Activated naive CD8-positive, alpha-beta T cell (primary cell): ENCODE measurements at regions not wholly inside any gene's neighbourhood (a gene's known extent, or its start where the extent isn't known, plus 50 kb on each side); places are given as distances from the start of the nearest gene placed in this dataset.
A peak's percentile ranks its signal among the peaks of the same experiment; 100 is the strongest.
"Not testable (repeated sequence)": the region's sequence is repeated elsewhere in the genome, so short reads cannot be mapped to it uniquely, and the experiment has no call there.

Source experiments
- H3K27ac Mint-ChIP-seq: one replicate; pipeline ENCODE4 v1.8.0; 2021; ENCODE audit warnings: mixed read lengths
- H3K27me3 Mint-ChIP-seq: one replicate; pipeline ENCODE4 v1.8.0; 2021; ENCODE audit warnings: mixed read lengths
- H3K36me3 Mint-ChIP-seq: one replicate; pipeline ENCODE4 v1.8.0; 2021; ENCODE audit warnings: mixed read lengths
- H3K4me1 Mint-ChIP-seq: one replicate; pipeline ENCODE4 v1.8.0; 2021; ENCODE audit warnings: low read depth, mixed read lengths
- H3K4me3 Mint-ChIP-seq: one replicate; pipeline ENCODE4 v1.8.0; 2021; ENCODE audit warnings: mild to moderate bottlenecking, mixed read lengths
- H3K9me3 Mint-ChIP-seq: one replicate; pipeline ENCODE4 v1.8.0; 2021; ENCODE audit warnings: low read depth, mixed read lengths

DNA sequence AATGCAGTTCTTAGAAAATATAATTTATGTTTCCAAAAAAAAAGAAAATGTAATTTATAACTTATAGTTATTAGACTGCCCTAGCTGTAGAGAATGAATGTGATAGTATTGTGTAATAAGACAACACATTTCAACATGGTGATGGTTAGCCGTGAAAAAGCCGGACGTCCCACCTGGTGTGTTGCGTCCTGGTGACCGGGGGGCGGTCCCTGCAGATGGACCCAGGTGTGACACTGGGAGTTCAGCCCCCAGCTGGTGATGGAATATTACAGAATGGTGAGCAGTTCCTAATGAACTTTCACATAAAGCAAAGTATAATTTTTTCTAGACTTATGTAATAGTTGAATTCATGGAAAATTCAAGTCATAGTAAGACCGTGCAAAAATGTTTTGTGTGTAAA is 132.8 kb downstream of the LAT start:
- Mint-ChIP-seq H3K4me3 (peak overlapping the region; percentile 13), H3K4me1 (peaks cover 31% of the 10 kb centered on the region), H3K27me3 (no peaks in the 10 kb centered on the region), H3K9me3 (no peaks in the 10 kb centered on the region), H3K27ac (no peak overlapping the region), H3K36me3 (peaks cover 8% of the 10 kb centered on the region)

DNA sequence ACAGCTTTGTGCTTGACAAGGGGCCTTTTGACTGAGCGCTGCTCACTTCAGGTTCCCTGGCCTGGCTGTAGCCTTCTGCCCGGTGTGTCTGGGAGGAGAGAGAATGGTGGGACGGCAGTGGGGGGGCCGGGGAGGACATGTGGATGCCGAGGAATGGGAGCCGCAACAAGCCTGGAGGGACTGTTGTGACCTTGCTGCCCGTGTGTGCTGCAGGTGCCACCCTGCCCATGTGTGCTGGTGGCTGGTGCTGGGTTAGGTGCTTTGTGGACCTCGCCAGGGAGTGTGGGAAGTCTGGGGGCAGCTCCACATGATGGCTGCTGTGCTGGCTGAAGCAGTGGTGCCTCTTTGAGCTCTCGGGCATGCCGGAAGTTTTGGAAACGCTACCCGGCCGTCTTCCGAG is 132.1 kb downstream of the LAT start:
- Mint-ChIP-seq H3K27me3 (no peaks in the 10 kb centered on the region), H3K9me3 (no peaks in the 10 kb centered on the region), H3K4me1 (peaks cover 34% of the 10 kb centered on the region), H3K36me3 (peaks cover 7% of the 10 kb centered on the region), H3K4me3 (no peak overlapping the region), H3K27ac (no peak overlapping the region)

DNA sequence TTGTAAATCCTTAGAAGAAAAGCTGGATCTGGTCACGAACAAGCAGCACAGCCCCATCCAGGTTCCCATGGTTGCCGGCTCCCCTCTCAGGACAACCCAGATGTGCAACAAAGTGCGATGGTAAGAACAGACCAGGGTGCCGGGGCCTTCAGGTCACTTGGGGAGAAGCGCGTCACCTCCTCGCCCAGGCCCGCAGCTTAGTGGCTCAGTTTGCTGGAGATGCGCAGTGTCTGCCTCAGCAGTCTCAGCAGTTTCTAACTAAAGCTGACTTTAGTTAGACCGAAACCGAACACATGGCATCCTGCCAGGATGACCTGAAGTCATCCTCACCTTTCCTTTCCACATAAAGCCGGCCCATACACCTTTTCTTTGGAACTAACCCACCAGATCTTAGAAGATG is 131.4 kb downstream of the LAT start:
- H3K27ac Mint-ChIP-seq: peak overlapping the region; percentile 69
- not testable (repeated sequence) for H3K9me3 Mint-ChIP-seq, H3K36me3 Mint-ChIP-seq, H3K27me3 Mint-ChIP-seq
- H3K4me1 Mint-ChIP-seq: peaks cover 36% of the 10 kb centered on the region
- peak overlapping the region; percentile 6 for H3K4me3 Mint-ChIP-seq

DNA sequence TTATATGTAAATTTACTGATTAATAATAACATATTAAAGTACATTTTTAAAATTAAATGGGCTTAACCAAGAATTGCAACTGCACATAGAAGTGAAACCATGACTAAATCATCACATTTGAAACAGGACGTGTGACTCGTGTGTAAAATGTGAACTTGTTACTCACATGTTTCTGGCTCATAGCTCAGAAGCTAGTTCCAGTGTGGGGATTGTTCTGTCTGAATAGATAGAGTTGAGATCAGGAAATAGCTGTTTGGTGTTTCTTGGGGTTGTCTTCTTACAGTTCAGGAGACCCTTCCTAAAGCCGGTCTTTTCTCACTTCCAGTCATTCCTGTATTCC is 130.9 kb downstream of the LAT start:
- H3K4me3 Mint-ChIP-seq: peak overlapping the region; percentile 2
- not testable (repeated sequence) for H3K27me3 Mint-ChIP-seq, H3K36me3 Mint-ChIP-seq, H3K9me3 Mint-ChIP-seq
- peak overlapping the region; percentile 69 for H3K27ac Mint-ChIP-seq
- peaks cover 36% of the 10 kb centered on the region for H3K4me1 Mint-ChIP-seq

DNA sequence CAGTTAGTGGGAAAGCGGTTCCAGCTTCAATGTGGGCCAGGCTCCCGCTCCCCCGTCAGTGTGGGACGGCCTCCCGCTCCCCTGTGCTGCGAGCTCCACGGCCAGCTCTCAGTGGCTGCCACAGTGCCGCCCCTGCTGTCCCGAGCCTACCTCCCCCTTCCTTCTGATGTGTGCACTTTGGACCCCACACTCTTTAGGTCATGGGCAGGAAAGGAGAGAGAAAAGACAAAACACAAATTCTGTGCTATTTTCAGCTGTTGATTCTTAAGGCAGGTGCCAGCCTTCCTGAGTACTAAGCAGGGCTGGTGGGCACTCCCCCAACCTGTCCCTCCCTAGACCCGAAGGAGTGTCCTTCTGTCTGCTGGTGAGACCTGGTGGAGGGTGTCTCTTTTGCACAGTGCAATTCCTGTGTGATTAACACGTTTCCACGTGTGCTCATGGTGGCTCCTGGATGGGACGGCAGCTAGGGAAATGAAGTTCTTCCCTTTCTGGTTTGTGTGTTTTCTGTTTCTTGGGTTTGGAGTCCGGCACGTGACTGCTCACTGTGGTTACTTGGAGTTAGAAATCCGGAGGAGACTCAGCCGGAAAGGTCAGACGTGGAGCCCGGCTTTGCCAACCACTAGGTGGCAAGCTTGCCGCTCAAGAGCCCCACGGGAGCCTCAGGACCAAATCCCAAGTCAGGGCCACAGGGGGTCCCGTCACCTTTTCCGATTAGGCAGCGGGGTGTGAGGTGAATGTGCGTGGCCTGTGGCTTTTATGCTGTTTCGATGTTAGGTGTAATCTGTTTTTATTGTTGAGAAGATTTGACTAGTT is 130.3 kb downstream of the LAT start:
- not testable (repeated sequence) for H3K36me3 Mint-ChIP-seq, H3K9me3 Mint-ChIP-seq, H3K27me3 Mint-ChIP-seq
- peak overlapping the region; percentile 43 for H3K4me3 Mint-ChIP-seq
- H3K27ac Mint-ChIP-seq: peak overlapping the region; percentile 81
- H3K4me1 Mint-ChIP-seq: peaks cover 36% of the 10 kb centered on the region

DNA sequence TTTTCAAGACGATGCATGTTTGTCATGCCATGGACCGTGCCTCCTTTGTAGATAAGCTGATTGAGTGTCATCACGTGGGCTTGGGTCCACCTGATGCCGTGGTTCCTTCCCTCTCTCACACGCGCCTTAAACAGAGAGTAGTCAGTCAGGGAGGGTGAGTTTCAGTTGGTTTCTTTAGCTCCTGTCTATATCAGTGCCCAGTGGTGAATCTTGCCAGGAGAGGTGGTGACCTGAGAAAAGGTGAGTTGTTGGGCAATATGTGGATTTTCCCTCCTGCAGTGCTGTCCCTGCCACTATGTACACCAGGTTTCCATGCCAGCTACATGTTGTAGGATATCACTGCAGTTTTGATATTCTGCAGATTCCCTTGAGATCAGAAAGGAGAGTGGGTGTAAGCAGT is 129.7 kb downstream of the LAT start:
- H3K9me3 Mint-ChIP-seq: no peaks in the 10 kb centered on the region
- H3K27ac Mint-ChIP-seq: no peak overlapping the region
- peaks cover 5% of the 10 kb centered on the region for H3K36me3 Mint-ChIP-seq
- H3K27me3 Mint-ChIP-seq: no peaks in the 10 kb centered on the region
- H3K4me3 Mint-ChIP-seq: peak overlapping the region; percentile 27
- H3K4me1 Mint-ChIP-seq: peaks cover 36% of the 10 kb centered on the region

DNA sequence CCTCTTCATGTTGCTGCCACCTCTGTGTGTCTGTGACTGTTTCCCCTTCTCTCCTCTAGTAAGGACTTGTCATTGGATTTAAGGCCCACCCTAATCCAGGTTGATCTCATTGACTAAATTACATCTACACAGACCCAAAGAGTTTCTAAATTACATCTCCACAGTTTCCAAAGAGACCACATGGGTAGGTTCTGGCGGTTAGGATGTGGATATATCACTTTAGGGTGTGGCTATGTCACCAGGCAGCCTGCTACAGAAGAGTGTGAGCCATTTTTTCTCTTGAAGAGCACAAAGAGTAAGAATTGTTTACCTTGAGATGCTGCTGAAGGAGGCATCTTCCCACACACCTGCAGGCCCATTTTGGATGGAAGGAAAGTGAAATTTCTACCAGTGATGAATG is 128.6 kb downstream of the LAT start:
- not testable (repeated sequence) for H3K9me3 Mint-ChIP-seq
- H3K4me1 Mint-ChIP-seq: peaks cover 33% of the 10 kb centered on the region

DNA sequence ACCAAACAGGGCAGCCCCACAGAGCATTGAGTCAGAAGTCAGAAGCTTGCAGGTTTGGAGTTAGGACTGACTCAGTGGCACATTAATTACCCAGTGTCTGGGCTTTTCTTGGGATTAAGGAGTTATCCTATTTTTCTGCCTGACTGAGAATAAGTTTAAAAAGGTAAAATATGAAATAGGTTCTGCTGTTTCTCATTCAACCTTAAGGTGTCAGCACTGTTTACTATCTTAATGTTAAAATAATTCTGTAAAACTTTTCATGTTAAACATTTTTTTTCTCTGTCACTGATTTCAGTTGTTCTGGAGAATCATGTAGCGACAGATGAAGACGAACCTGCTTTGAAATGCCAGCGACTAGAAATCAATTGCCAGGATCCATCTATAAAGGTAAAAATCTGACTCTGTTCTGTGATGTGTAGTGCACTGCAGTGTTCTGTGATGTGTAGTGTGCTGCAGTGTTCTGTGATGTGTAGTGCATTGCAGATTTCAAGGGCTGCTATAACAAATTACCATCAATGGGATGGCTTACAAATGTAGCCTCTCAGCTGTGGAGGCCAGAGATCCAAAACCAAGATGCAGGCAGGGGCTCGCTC is 128.0 kb downstream of the LAT start:
- H3K4me3 Mint-ChIP-seq: no peak overlapping the region
- no peaks in the 10 kb centered on the region for H3K9me3 Mint-ChIP-seq
- H3K4me1 Mint-ChIP-seq: peaks cover 27% of the 10 kb centered on the region
- H3K36me3 Mint-ChIP-seq: peaks cover 5% of the 10 kb centered on the region
- no peak overlapping the region for H3K27ac Mint-ChIP-seq
- H3K27me3 Mint-ChIP-seq: no peaks in the 10 kb centered on the region

More for the DNA sequence above, 128.6 kb downstream of the LAT start:
- not testable (repeated sequence) for H3K36me3 Mint-ChIP-seq, H3K4me3 Mint-ChIP-seq, H3K27me3 Mint-ChIP-seq
- H3K27ac Mint-ChIP-seq: peak overlapping the region; percentile 34

DNA sequence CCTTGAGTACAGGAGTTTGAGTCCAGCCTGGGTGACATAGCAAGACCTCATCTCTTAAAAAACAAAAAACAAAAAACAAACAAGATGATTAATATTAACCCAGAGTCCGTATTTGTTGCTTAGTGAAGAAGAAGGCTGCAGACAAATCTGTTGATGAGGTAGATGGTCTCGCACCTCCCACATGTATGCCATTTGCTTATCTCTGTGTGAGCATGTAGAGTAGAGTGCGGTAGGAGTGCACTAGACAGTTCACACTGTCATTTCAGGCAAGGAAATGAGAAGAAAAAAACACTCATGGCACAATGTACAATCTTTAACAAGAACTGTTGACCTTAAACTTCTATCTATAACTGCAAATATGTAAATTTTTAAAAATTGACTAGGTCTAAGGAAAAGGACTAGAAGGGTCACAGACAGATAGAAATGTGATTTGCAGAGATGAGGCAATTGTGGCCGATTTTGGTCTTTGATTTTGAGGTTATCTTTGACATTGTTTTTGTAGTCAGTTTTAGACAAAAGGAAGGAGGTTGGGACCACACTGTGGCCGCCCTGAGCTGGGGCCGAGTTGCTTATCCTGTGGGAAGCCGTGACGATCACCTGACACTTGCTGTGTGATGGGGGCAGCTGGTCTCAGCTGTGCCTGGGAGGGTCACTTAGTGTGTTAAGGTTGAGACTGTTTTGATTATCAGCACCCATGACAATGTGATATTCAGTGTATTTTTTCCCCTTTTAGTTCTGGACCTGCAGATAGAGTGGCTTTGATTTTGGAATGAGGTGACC is 127.2 kb downstream of the LAT start:
- Mint-ChIP-seq H3K27ac (peak overlapping the region; percentile 52), H3K4me1 (peaks cover 24% of the 10 kb centered on the region)
- H3K4me3 Mint-ChIP-seq, H3K36me3 Mint-ChIP-seq, H3K9me3 Mint-ChIP-seq, H3K27me3 Mint-ChIP-seq: not testable (repeated sequence)

DNA sequence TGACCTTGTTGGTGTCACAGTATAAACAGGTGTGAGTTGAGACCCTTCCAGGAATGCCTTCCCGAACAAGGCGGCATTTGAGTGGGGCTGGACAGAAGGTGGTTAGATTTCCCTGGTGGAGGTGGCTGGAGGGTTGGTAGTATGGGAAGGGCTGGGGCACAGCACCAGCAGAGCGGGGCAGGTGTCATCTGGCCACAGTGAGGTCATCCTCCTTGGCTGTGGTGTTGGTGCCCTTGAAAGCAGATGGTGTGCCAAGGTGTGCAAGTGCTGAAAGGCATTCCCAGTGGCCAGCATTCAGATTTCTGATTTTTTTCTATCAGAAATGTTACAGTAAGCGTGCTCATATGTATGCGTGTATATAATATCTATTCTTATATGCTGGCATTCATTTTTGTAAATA is 126.6 kb downstream of the LAT start:
- Mint-ChIP-seq H3K9me3 (no peaks in the 10 kb centered on the region), H3K36me3 (peaks cover 4% of the 10 kb centered on the region), H3K27me3 (no peaks in the 10 kb centered on the region), H3K4me1 (peaks cover 20% of the 10 kb centered on the region), H3K4me3 (no peak overlapping the region), H3K27ac (no peak overlapping the region)

DNA sequence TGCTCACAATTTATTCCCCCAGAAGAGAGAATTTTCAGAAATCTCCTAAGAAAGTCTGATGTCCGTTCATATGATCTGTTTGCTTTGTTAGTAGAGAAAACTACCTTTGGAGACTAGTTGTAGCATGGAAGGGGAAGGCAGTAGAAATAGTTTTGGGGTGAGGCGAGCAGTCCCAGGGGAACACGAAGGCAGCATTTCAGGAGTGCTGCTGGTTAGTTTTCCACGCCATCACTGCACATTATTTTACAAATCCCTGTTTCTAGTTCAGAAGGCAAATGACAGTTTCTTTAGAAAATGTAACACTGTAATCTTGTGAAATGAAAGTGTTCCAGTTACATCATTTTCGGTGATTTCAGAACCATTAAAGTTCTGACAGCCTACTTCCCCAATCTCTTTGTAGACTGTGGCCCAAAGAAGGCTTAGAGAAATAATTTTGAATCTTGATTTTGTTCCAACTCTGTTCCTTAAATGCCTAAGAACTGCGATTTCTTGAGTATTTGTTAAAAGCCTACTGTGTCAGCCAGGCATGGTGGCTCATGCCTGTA is 123.8 kb downstream of the LAT start:
- H3K4me1 Mint-ChIP-seq, H3K27me3 Mint-ChIP-seq, H3K36me3 Mint-ChIP-seq, H3K4me3 Mint-ChIP-seq, H3K9me3 Mint-ChIP-seq, H3K27ac Mint-ChIP-seq: not testable (repeated sequence)

DNA sequence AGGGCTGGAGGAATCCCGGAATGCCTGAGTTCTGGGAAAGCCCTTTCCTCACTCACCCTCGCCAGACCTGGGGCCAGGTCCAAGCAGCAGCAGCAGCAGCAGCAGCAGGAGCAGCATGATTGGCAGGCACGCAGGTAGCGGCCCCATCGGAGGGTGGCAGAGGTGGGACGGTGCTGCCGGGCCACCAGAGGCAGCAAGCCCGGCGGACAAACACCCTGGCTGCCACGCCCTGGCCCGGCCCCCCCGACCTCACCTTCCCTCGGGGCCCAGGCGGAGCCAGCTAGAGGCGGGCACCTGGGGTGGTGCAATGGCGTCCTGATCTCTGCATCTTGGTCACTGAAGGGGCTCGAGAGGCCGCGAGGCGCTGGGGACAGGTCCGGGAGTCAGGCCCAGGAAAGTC is 122.4 kb downstream of the LAT start:
- Mint-ChIP-seq H3K27me3 (no peaks in the 10 kb centered on the region), H3K4me3 (no peak overlapping the region), H3K36me3 (peaks cover 3% of the 10 kb centered on the region), H3K27ac (no peak overlapping the region), H3K4me1 (peaks cover 6% of the 10 kb centered on the region), H3K9me3 (no peaks in the 10 kb centered on the region)

DNA sequence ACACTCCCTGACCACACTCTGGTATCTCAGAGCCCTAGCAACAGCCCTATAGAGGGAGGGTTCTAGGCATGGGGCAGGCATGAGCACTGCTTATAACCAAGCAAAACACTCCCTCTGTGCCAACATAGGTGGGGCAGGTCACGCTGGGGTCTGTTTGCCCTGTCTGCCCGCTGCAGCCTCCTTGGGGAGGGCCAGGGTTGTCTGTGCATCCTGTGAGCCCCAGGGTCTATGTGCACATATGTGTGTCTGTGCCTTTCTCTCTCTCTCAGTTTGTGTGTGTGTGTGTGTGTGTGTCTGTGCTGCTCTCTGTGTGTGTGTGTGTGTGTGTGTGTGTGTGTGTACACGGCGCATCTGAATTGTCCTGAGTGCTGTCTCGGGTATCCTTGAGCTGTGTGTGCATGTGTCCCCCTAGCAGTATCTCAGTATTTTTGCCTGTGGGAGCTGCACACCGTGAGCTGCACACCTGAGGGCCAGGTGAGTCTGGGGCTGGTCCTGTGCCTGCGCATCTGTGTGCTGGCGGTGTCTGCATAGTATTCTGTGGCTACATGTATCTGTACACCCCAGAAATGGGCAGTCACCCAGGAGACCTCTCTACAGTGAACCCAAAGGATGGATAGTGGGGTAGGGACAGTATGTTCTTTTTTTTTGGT is 121.5 kb downstream of the LAT start:
- H3K36me3 Mint-ChIP-seq, H3K27ac Mint-ChIP-seq, H3K4me3 Mint-ChIP-seq, H3K27me3 Mint-ChIP-seq, H3K9me3 Mint-ChIP-seq, H3K4me1 Mint-ChIP-seq: not testable (repeated sequence)

DNA sequence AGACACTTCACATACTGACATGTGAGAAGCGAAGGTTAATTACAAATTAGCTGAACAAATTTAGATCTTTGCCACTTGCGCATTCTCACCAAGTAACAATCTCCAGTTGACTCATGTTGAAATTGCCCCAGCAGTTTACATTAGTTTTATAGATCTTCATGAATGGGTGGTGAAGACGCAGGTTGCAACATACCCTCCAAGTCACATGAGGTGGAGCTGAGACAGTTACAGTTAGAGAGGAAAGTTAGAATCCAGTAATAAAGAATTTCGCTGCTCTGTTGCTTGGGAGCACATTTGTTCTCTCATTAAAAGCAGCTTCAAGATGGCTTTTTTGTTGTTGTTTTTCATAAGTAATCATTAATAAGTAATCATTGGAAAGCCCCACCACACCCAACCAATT is 119.7 kb downstream of the LAT start:
- not testable (repeated sequence) for H3K4me3 Mint-ChIP-seq, H3K4me1 Mint-ChIP-seq, H3K27ac Mint-ChIP-seq, H3K36me3 Mint-ChIP-seq, H3K9me3 Mint-ChIP-seq, H3K27me3 Mint-ChIP-seq

DNA sequence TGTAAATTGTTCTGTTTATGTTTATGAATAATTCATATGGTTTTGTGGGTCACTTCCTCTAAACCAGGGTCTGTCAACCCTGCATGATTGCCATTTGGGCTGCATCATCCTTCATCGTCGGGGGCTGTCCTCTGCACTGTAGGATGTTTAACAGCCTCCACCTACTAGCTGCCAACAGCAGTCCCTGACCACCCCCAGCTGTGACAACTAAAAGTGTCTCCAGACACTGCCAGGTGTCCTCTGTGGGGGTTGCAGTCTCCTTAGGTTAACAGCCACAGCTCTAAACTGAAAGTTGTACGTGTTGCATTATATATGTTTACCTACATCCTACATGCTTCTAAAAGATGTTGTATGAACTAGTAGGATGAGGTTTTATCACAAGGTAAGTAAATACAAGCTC is 113.1 kb downstream of the LAT start:
- H3K27me3 Mint-ChIP-seq, H3K27ac Mint-ChIP-seq, H3K4me1 Mint-ChIP-seq, H3K4me3 Mint-ChIP-seq, H3K36me3 Mint-ChIP-seq, H3K9me3 Mint-ChIP-seq: not testable (repeated sequence)
